Bronchial epithelial cell (primary cell): ENCODE measurements at regions not wholly inside any gene's neighbourhood (a gene's known extent, or its start where the extent isn't known, plus 50 kb on each side); places are given as distances from the start of the nearest gene placed in this dataset.

Experiments used
- DNase-seq: peaks from one replicate; pipeline ENCODE4 v3.0.0-alpha.2; 2010; ENCODE audit warnings: low read depth
- FAIRE-seq: peaks from 2 replicates; lab custom pipeline; 2011; peaks lifted over from hg19 to GRCh38; lab: Jason Lieb, UNC
- H3K27me3 ChIP-seq: 2 replicates; pipeline ENCODE4 v1.5.1; 2011; ENCODE audit warnings: low read length; ENCODE audit not compliant: control insufficient read depth, insufficient read depth
- H3K36me3 ChIP-seq: 2 replicates; pipeline ENCODE4 v1.5.1; 2011; ENCODE audit warnings: low read length; ENCODE audit not compliant: control insufficient read depth, insufficient read depth
- H3K4me3 ChIP-seq: 2 replicates; pipeline ENCODE4 v1.5.1; 2011; ENCODE audit warnings: mild to moderate bottlenecking, low read depth, low read length, control low read depth
- CTCF ChIP-seq: IDR thresholded peaks from 2 replicates; pipeline ENCODE4 v1.5.1; 2011; ENCODE audit warnings: mild to moderate bottlenecking, moderate library complexity, low read length, control low read depth, inconsistent platforms; ENCODE audit not compliant: insufficient read depth, severe bottlenecking

GRCh38 chr2:163348857-163349380 lies 386.9 kb downstream of the FIGN start:
- H3K36me3 ChIP-seq = no peaks in the 10 kb centered on the region
- DNase-seq = no peak
- FAIRE-seq = no peak
- no peak overlapping the region for H3K4me3 ChIP-seq
- TF ChIP-seq CTCF = no peak
- no peaks in the 10 kb centered on the region for H3K27me3 ChIP-seq

GRCh38 chr2:163347982-163348856 lies 387.6 kb downstream of the FIGN start:
- H3K27me3 ChIP-seq = no peaks in the 10 kb centered on the region
- no peak for FAIRE-seq
- peak; percentile 48 for DNase-seq
- TF ChIP-seq CTCF = no peak
- no peaks in the 10 kb centered on the region for H3K36me3 ChIP-seq
- peak overlapping the region; percentile 29 for H3K4me3 ChIP-seq

GRCh38 chr2:163345795-163346573 lies 389.8 kb downstream of the FIGN start:
- Histone ChIP-seq H3K27me3 (no peaks in the 10 kb centered on the region), H3K4me3 (no peak overlapping the region), H3K36me3 (no peaks in the 10 kb centered on the region)
- TF ChIP-seq CTCF = peak; percentile 57
- peak; percentile 61 for DNase-seq
- FAIRE-seq = no peak

GRCh38 chr2:163343316-163343715 lies 392.5 kb downstream of the FIGN start:
- Histone ChIP-seq H3K36me3 (no peaks in the 10 kb centered on the region), H3K27me3 (no peaks in the 10 kb centered on the region), H3K4me3 (no peak overlapping the region)
- DNase-seq (no peak), FAIRE-seq (no peak)
- TF ChIP-seq CTCF = no peak

- FAIRE-seq = no peak
- no peak for TF ChIP-seq CTCF
- Histone ChIP-seq H3K27me3 (no peaks in the 10 kb centered on the region), H3K36me3 (no peaks in the 10 kb centered on the region), H3K4me3 (no peak overlapping the region)
- peak; percentile 81 for DNase-seq
Measured at GRCh38 chr2:163341426-163341825, 394.4 kb downstream of the FIGN start.
